ENCODE measurements at regions not wholly inside any gene's neighbourhood (a gene's known extent, or its start where the extent isn't known, plus 50 kb on each side); places are given as distances from the start of the nearest gene placed in this dataset.
"Not testable (repeated sequence)": the region's sequence is repeated elsewhere in the genome, so short reads cannot be mapped to it uniquely, and the experiment has no call there.

- no peaks in the 10 kb centered on the region for H3K9me3 ChIP-seq (ENCODE audit: low read depth, low read length, poor library complexity, severe bottlenecking)
- H3K4me3 ChIP-seq (ENCODE audit: low read depth, low read length, poor library complexity, severe bottlenecking) = no peak overlapping the region
- no peaks in the 10 kb centered on the region for H3K36me3 ChIP-seq (ENCODE audit: insufficient read depth, low read length, poor library complexity, severe bottlenecking)
- TF ChIP-seq CTCF (conservative IDR thresholded peaks at IDR 0.05; ENCODE audit: low read depth, low read length) (no peak), EZH2 (IDR thresholded peaks at IDR 0.05; ENCODE audit: borderline replicate concordance, low read depth, low read length, poor library complexity, severe bottlenecking) (no peak)
- ChIA-PET POLR2A (ENCODE audit: low non-redundant PET) (no interaction called here), CTCF (no interaction called here)
- H3K27ac ChIP-seq (ENCODE audit: low read depth, low read length, poor library complexity, severe bottlenecking) = no peak overlapping the region
- intact Hi-C loops (cut with micrococcal nuclease; ENCODE audit: unreplicated experiment) = no loop called here
- no peaks in the 10 kb centered on the region for H3K27me3 ChIP-seq (replicated peaks; ENCODE audit: insufficient read depth, low read depth, low read length, poor library complexity)
- BruUV-seq (replicated peaks) = no TSS peak
- H3K4me1 ChIP-seq (ENCODE audit: insufficient read depth, low read length, poor library complexity, severe bottlenecking) = peaks cover 5% of the 10 kb centered on the region
- DNase-seq (ENCODE audit: low spot score) = no peak
Measured at GRCh38 chr5:42943931-42944631, 96.0 kb downstream of the ANXA2R start.

GRCh38 chr5:42940853-42941252, 99.3 kb downstream of the ANXA2R start:
- TF ChIP-seq EZH2 (IDR thresholded peaks at IDR 0.05; ENCODE audit: borderline replicate concordance, low read depth, low read length, poor library complexity, severe bottlenecking) = no peak
- TF ChIP-seq CTCF (conservative IDR thresholded peaks at IDR 0.05; ENCODE audit: low read depth, low read length) = no peak
- Histone ChIP-seq H3K4me1 (ENCODE audit: insufficient read depth, low read length, poor library complexity, severe bottlenecking) (no peaks in the 10 kb centered on the region), H3K4me3 (ENCODE audit: low read depth, low read length, poor library complexity, severe bottlenecking) (no peak overlapping the region), H3K9me3 (ENCODE audit: low read depth, low read length, poor library complexity, severe bottlenecking) (no peaks in the 10 kb centered on the region), H3K27ac (ENCODE audit: low read depth, low read length, poor library complexity, severe bottlenecking) (no peak overlapping the region), H3K27me3 (replicated peaks; ENCODE audit: insufficient read depth, low read depth, low read length, poor library complexity) (no peaks in the 10 kb centered on the region), H3K36me3 (ENCODE audit: insufficient read depth, low read length, poor library complexity, severe bottlenecking) (no peaks in the 10 kb centered on the region)
- ChIA-PET CTCF (no interaction called here), POLR2A (ENCODE audit: low non-redundant PET) (interaction anchor here (0.7 kb wide), 1 partner anchor 9 kb away, joined by 4 read pairs; no protein-coding TSS in a partner anchor)
- BruUV-seq (replicated peaks) = no TSS peak
- DNase-seq (ENCODE audit: low spot score) = no peak
- intact Hi-C loops (cut with micrococcal nuclease; ENCODE audit: unreplicated experiment) = no loop called here

- H3K4me1 ChIP-seq (ENCODE audit: insufficient read depth, low read length, poor library complexity, severe bottlenecking); intact Hi-C loops (cut with micrococcal nuclease; ENCODE audit: unreplicated experiment); H3K9me3 ChIP-seq (ENCODE audit: low read depth, low read length, poor library complexity, severe bottlenecking); POLR2A ChIA-PET (ENCODE audit: low non-redundant PET); CTCF ChIA-PET; H3K36me3 ChIP-seq (ENCODE audit: insufficient read depth, low read length, poor library complexity, severe bottlenecking); BruUV-seq (replicated peaks); H3K27ac ChIP-seq (ENCODE audit: low read depth, low read length, poor library complexity, severe bottlenecking); DNase-seq (ENCODE audit: low spot score); H3K27me3 ChIP-seq (replicated peaks; ENCODE audit: insufficient read depth, low read depth, low read length, poor library complexity); H3K4me3 ChIP-seq (ENCODE audit: low read depth, low read length, poor library complexity, severe bottlenecking): not testable (repeated sequence)
Measured at GRCh38 chr5:42932011-42932410, 108.1 kb downstream of the ANXA2R start.

- H3K4me3 ChIP-seq (ENCODE audit: low read depth, low read length, poor library complexity, severe bottlenecking); H3K27ac ChIP-seq (ENCODE audit: low read depth, low read length, poor library complexity, severe bottlenecking); intact Hi-C loops (cut with micrococcal nuclease; ENCODE audit: unreplicated experiment); H3K4me1 ChIP-seq (ENCODE audit: insufficient read depth, low read length, poor library complexity, severe bottlenecking); POLR2A ChIA-PET (ENCODE audit: low non-redundant PET); H3K9me3 ChIP-seq (ENCODE audit: low read depth, low read length, poor library complexity, severe bottlenecking); DNase-seq (ENCODE audit: low spot score); H3K27me3 ChIP-seq (replicated peaks; ENCODE audit: insufficient read depth, low read depth, low read length, poor library complexity); H3K36me3 ChIP-seq (ENCODE audit: insufficient read depth, low read length, poor library complexity, severe bottlenecking); BruUV-seq (replicated peaks); CTCF ChIA-PET: not testable (repeated sequence)
Measured at GRCh38 chr5:42931451-42931850, 108.7 kb downstream of the ANXA2R start.
